ENCODE measurements at regions not wholly inside any gene's neighbourhood (a gene's known extent, or its start where the extent isn't known, plus 50 kb on each side); places are given as distances from the start of the nearest gene placed in this dataset.

DNA sequence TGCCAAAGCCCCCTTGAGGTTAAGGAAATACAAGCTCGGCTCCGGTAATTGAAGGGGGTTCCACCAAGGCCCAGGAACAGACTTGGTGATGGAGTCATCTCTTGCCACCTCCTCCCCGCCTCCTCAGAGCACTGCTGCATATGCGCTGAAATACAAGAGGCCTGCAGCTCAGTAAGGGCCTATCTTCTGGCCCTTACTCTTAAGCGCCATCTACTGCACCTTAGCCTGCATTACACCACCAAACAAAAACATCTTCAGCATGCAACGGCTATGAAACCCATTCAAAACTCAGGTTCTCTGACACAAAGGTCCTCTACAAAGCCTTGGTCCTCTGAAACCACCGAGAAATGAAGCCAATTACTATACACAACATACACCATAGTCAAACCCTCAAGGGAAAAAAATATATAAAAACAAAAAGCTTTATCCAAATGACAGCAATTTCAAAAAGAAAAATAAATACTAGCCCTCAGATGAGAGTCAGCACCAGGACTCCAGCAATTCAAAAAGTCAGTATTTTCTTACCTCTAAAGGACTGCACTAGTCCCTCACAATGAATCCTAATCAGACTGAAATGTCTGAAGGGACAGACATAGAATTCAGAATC is 176.8 kb upstream of the TBX20 start:
- Histone ChIP-seq H3K4me3 (replicated peaks in 1 of 4; ENCODE audit: control extremely low read depth in 1 of 4, insufficient read depth in 1 of 4, low read depth in 3 of 4, low read length in 4 of 4) (no peak overlapping the region), H2AFZ (ENCODE audit: low read length) (no peak overlapping the region), H3K4me2 (ENCODE audit: extremely low read depth, insufficient read depth, low read length) (no peak overlapping the region), H4K20me1 (ENCODE audit: control insufficient read depth, extremely low read depth, insufficient read depth, low read length) (no peaks in the 10 kb centered on the region), H3K27me3 (ENCODE audit: control insufficient read depth, insufficient read depth, low read length) (no peaks in the 10 kb centered on the region), H3K27ac (ENCODE audit: insufficient read depth, low read length) (no peak overlapping the region), H3K9ac (ENCODE audit: insufficient read depth, low read length) (no peak overlapping the region), H3K9me3 (ENCODE audit: control insufficient read depth, insufficient read depth, low read depth, low read length) (no peaks in the 10 kb centered on the region), H3K79me2 (ENCODE audit: control insufficient read depth, insufficient read depth, low read length) (no peaks in the 10 kb centered on the region), H3K4me1 (ENCODE audit: control insufficient read depth, extremely low read depth, insufficient read depth, low read length) (no peaks in the 10 kb centered on the region), H3K36me3 (ENCODE audit: control insufficient read depth, insufficient read depth, low read length) (no peaks in the 10 kb centered on the region)
- no peak for DNase-seq (ENCODE audit: low read depth in 2 of 2)
- TF ChIP-seq EZH2 (IDR thresholded peaks at IDR 0.05; ENCODE audit: low read length, missing control alignments): no peak
- TF ChIP-seq, protein P1, sequence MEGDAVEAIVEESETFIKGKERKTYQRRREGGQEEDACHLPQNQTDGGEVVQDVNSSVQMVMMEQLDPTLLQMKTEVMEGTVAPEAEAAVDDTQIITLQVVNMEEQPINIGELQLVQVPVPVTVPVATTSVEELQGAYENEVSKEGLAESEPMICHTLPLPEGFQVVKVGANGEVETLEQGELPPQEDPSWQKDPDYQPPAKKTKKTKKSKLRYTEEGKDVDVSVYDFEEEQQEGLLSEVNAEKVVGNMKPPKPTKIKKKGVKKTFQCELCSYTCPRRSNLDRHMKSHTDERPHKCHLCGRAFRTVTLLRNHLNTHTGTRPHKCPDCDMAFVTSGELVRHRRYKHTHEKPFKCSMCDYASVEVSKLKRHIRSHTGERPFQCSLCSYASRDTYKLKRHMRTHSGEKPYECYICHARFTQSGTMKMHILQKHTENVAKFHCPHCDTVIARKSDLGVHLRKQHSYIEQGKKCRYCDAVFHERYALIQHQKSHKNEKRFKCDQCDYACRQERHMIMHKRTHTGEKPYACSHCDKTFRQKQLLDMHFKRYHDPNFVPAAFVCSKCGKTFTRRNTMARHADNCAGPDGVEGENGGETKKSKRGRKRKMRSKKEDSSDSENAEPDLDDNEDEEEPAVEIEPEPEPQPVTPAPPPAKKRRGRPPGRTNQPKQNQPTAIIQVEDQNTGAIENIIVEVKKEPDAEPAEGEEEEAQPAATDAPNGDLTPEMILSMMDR (conservative IDR thresholded peaks at IDR 0.05 in 1 of 2, IDR thresholded peaks at IDR 0.05 in 1 of 2; ENCODE audit: low read depth in 1 of 2, low read length in 2 of 2): peak in 1 of 2 donors; percentile 29

DNA sequence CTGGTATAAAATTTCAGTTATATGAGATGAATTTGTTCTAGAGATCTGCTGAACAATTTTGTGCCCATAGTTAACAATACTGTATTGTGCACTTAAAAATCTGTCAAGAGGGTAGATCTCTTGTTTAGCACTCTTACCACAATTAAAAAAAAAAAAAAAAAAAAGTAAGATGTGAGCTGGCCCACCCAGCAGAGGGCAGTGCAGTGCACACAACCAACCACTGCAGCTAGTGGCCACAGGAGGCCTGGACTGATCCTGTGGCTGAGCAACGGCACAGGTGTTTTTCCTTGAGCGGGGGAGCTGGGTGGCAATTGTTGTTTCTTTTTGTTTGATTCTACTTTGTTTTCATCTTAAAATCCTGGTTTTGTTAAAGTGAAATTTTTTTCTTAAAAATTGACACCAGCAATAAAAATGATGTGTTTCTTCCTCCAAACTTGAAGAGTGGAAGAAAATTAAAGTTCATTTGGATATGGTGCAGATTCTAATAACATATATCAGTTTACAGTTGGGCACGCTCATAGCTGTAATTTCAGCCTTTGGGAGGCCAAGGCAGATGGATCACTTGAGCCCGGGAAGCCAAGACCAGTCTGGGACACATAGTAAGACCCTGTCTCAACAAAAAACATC is 171.1 kb upstream of the TBX20 start:
- TF ChIP-seq EZH2 (IDR thresholded peaks at IDR 0.05; ENCODE audit: low read length, missing control alignments): no peak
- TF ChIP-seq, protein P1 (conservative IDR thresholded peaks at IDR 0.05 in 1 of 2, IDR thresholded peaks at IDR 0.05 in 1 of 2; ENCODE audit: low read depth in 1 of 2, low read length in 2 of 2): peak; percentile 58 to 75
- Histone ChIP-seq H3K9me3 (ENCODE audit: control insufficient read depth, insufficient read depth, low read depth, low read length) (no peaks in the 10 kb centered on the region), H3K27ac (ENCODE audit: insufficient read depth, low read length) (no peak overlapping the region), H3K4me3 (replicated peaks in 1 of 4; ENCODE audit: control extremely low read depth in 1 of 4, insufficient read depth in 1 of 4, low read depth in 3 of 4, low read length in 4 of 4) (no peak overlapping the region), H3K36me3 (ENCODE audit: control insufficient read depth, insufficient read depth, low read length) (no peaks in the 10 kb centered on the region), H3K9ac (ENCODE audit: insufficient read depth, low read length) (no peak overlapping the region), H3K79me2 (ENCODE audit: control insufficient read depth, insufficient read depth, low read length) (no peaks in the 10 kb centered on the region), H4K20me1 (ENCODE audit: control insufficient read depth, extremely low read depth, insufficient read depth, low read length) (no peaks in the 10 kb centered on the region), H3K4me1 (ENCODE audit: control insufficient read depth, extremely low read depth, insufficient read depth, low read length) (no peaks in the 10 kb centered on the region), H2AFZ (ENCODE audit: low read length) (no peak overlapping the region), H3K4me2 (ENCODE audit: extremely low read depth, insufficient read depth, low read length) (no peak overlapping the region), H3K27me3 (ENCODE audit: control insufficient read depth, insufficient read depth, low read length) (no peaks in the 10 kb centered on the region)
- DNase-seq (ENCODE audit: low read depth in 2 of 2): peak; percentile 36 to 50

DNA sequence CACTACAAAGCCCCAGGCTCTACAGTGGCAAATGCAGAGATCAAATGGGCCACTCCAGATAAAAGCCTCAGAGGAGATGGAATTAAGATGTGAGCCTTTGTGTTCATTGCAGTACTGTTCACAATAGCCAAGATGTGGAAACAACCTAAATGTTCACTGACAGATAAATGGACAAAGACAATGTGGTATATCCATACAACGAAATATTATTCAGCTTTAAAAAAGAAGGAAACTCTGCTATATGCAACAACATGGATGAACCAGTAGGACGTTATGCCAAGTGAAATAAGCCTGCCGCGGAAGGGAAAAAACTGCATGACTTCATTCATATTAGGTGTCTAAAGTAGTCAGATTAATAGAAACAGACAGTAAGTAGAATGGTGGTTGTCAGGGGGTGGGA is 170.5 kb upstream of the TBX20 start:
- Histone ChIP-seq H3K36me3 (ENCODE audit: control insufficient read depth, insufficient read depth, low read length) (no peaks in the 10 kb centered on the region), H3K27me3 (ENCODE audit: control insufficient read depth, insufficient read depth, low read length) (no peaks in the 10 kb centered on the region), H3K27ac (ENCODE audit: insufficient read depth, low read length) (no peak overlapping the region), H4K20me1 (ENCODE audit: control insufficient read depth, extremely low read depth, insufficient read depth, low read length) (no peaks in the 10 kb centered on the region), H3K9me3 (ENCODE audit: control insufficient read depth, insufficient read depth, low read depth, low read length) (no peaks in the 10 kb centered on the region), H3K4me3 (replicated peaks in 1 of 4; ENCODE audit: control extremely low read depth in 1 of 4, insufficient read depth in 1 of 4, low read depth in 3 of 4, low read length in 4 of 4) (no peak overlapping the region), H3K79me2 (ENCODE audit: control insufficient read depth, insufficient read depth, low read length) (no peaks in the 10 kb centered on the region), H3K4me2 (ENCODE audit: extremely low read depth, insufficient read depth, low read length) (no peak overlapping the region), H3K4me1 (ENCODE audit: control insufficient read depth, extremely low read depth, insufficient read depth, low read length) (no peaks in the 10 kb centered on the region), H3K9ac (ENCODE audit: insufficient read depth, low read length) (no peak overlapping the region), H2AFZ (ENCODE audit: low read length) (no peak overlapping the region)
- no peak for TF ChIP-seq EZH2 (IDR thresholded peaks at IDR 0.05; ENCODE audit: low read length, missing control alignments)
- TF ChIP-seq, protein P1 (conservative IDR thresholded peaks at IDR 0.05 in 1 of 2, IDR thresholded peaks at IDR 0.05 in 1 of 2; ENCODE audit: low read depth in 1 of 2, low read length in 2 of 2): no peak
- DNase-seq (ENCODE audit: low read depth in 2 of 2): no peak
